GM18511 (cell line): ENCODE measurements at regions not wholly inside any gene's neighbourhood (a gene's known extent, or its start where the extent isn't known, plus 50 kb on each side); places are given as distances from the start of the nearest gene placed in this dataset.
A peak's percentile ranks its signal among the peaks of the same experiment; 100 is the strongest.

Source experiments
- ATAC-seq: cut with Tn5 transposase; IDR thresholded peaks from one replicate; pipeline ENCODE4 v1.9.1; 2021; ENCODE audit warnings: mild to moderate bottlenecking, moderate library complexity; ENCODE audit not compliant: unreplicated experiment

- no peak for ATAC-seq
Observed at GRCh38 chr7:46695051-46695708, 774.1 kb upstream of the IGFBP3 start.

- ATAC-seq = no peak
Observed at GRCh38 chr7:46694058-46694457, 773.0 kb upstream of the IGFBP3 start.

DNA sequence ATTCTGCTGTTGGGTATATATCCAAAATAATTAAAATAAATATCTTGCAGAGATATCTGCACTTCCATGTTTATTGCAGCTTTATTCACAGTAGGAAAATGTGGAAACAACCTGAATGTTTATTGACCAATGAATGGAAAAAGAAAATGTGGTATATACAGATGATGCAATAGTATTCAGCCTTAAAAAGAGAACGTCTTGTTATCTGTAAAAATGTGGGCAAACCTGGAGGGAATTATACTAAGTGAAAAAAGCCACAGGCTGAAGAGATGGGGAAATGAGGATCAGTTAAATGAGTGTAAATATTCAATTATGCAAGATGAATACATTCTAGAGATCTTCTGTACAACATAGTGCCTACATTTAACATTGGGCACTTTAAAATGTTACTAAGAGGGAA is 766.1 kb upstream of the IGFBP3 start:
- no peak for ATAC-seq

DNA sequence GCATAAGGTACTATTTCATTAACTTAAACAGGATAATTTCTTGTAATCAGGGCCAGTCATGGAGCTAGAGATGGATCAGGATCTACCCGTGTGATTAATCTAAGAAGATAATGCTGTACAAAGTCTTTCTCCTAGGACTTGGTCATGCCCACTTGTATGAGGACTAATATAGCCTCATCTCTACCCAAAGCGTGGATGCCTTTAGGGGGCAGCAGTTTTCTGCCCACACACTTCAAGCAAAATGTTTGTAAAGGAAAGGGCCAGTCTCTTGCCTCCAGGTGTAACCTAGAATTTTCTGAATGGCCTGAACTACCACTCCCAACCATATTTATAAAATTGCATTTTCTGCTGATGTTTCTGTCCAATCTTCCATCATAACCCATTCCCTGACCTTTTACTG is 764.0 kb upstream of the IGFBP3 start:
- no peak for ATAC-seq

GRCh38 chr7:46682836-46683624 is 762.0 kb upstream of the IGFBP3 start:
- ATAC-seq = peak; percentile 58

- no peak for ATAC-seq
Observed at GRCh38 chr7:46681865-46682503, 760.9 kb upstream of the IGFBP3 start.

- peak; percentile 77 for ATAC-seq
Observed at GRCh38 chr7:46680147-46680546, 759.1 kb upstream of the IGFBP3 start.

DNA sequence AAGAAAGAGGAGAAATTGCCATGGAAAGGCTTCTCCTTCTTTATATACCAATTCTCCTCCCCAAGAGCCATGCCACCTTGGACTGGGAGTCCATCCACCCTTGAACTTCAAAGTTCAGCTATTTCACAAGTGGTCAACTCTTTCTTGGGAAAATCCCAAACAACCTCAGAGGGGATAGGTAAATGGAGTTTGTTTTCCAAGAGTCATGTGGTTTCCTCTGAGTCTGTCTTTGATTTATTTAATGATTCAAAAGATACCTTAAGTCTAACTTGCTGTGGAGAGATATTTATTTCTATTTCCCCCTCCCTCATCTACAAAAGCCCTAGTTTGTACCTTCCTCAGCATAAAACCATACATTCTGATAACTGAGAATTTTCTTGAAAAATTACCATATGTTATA is 758.6 kb upstream of the IGFBP3 start:
- no peak for ATAC-seq

GRCh38 chr7:46678421-46678820 is 757.3 kb upstream of the IGFBP3 start:
- no peak for ATAC-seq

DNA sequence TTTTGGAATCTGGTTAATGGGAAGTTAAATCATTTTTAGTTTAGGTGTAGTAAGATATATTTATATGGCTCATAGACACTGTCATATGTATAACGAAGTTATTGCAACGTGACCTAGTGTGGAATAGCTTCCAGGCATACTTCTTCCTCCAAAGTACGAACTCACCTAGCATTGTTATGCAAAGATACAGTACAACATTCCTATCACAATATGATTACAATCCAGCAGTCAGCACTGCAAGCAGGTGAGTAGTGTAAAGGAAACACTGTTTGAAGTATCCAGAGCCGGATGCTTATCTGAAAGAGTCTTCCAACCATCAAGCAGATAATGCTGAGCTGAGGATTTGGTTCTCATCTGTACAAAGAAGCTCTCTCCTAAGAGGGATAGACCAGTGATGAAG is 754.4 kb upstream of the IGFBP3 start:
- ATAC-seq = no peak

DNA sequence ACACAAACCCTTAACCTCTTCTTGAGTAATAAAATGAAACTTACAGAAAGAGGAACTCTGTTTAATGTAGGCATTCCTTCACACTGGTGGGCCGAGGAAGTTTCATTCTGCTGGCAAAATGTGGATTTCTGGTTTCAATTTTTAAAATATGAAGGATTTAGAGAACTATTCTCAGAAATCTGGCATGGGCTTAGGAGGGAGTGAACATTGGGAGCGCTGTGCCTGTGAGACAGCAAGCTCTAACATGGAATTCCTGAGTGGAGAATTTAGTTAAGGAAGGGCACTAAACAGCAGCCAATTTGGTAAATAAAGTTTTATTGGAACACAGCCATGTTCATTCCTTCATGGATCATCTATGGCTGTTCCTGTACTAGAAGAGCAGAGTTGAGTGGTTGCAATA is 751.8 kb upstream of the IGFBP3 start:
- ATAC-seq = no peak

DNA sequence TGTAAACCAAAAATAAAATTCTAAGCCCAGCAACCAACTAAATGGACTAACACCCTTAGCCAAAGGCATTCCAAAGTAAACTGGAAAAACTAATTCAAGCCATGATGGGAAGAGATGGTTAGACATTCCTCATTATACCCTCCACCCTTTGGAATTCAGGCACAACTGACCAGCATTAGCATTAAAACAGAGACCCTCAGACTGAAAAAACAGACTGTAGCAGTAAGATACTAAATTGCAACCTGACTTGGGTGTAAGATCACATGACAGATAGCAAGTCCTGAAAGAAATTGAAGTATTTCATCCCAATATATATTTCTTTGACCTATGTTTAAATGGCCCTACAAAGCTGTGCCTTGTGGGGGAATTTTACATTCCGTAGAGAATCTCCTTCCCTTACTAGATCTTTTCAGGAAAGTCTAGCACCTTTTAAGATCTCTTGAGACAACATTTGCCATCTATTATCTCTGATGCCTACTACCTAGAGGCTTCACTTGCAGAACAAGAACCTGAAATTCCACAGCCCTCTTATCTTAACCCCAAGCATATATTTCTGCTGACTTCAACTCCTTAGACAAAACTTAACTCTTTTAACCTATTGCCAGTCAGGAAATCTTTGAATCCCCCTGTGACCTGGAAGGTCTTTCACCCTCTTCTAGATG is 750.2 kb upstream of the IGFBP3 start:
- no peak for ATAC-seq

DNA sequence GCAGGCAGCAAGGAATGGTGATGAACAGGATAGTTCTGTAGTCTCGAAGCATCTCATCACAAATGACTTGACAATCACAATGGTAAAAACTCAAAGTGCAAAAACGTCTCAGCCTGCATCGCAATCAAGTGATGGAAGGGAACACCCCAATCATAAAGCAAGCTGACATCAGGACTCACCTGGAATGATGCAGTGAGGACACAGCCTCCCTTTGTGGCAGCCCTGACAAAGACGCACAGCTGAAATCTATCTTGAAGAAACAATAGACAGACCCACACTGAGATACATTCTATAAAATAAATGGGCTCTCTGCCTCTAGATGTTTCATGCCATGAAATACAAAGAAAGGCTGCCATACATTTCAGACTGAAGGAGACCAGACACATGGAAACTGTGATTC is 748.0 kb upstream of the IGFBP3 start:
- ATAC-seq = no peak

- ATAC-seq = no peak
Observed at GRCh38 chr7:46664453-46664852, 743.4 kb upstream of the IGFBP3 start.

GRCh38 chr7:46663025-46663424 is 742.0 kb upstream of the IGFBP3 start:
- no peak for ATAC-seq

DNA sequence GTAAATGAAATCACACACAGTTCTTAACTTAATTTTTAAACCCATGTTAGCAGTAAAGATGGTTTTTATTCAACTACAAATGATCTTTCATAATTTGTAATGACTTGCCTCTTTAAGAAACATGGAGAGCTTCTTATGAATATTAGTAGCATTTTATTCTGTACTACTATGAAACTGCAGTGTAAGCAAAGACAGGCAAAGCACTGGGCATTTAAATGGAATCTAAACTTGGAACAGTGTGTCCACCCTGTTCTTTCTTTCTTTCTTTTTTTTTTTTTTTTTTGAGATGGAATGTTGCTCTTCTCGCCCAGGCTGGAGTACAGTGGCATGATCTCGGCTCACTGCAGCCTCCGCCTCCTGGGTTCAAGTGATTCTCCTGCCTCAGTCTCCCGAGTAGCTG is 740.4 kb upstream of the IGFBP3 start:
- ATAC-seq = no peak

DNA sequence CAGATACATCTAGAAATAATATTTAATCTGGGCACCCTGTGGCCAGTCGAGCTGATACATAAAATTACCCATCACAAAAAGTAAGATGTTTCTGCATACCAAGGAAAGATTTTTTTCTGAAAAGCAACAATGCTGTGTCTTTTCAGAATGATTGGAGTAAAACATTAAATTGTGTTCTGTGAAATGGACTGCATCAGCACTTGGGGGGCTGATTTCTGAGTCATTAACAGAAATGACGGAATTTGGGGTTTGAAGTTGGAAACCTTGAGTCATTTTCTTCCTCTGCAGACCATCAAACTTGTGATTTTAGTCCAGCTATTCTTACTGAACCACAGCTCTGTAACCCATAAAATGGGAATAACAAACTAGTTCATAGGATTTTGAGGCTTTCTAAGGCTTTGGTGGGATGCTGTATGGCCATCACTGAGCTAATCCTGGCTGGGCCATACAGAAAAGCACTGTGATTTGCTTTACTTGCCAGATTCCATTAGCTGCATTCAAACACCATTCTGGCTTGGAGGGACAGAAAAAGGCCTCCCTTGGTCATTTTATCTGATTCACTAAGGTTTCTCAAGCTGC is 739.4 kb upstream of the IGFBP3 start:
- no peak for ATAC-seq

GRCh38 chr7:46658281-46658680 is 737.2 kb upstream of the IGFBP3 start:
- ATAC-seq = no peak

- ATAC-seq = no peak
Observed at GRCh38 chr7:46654546-46655443, 733.7 kb upstream of the IGFBP3 start.

DNA sequence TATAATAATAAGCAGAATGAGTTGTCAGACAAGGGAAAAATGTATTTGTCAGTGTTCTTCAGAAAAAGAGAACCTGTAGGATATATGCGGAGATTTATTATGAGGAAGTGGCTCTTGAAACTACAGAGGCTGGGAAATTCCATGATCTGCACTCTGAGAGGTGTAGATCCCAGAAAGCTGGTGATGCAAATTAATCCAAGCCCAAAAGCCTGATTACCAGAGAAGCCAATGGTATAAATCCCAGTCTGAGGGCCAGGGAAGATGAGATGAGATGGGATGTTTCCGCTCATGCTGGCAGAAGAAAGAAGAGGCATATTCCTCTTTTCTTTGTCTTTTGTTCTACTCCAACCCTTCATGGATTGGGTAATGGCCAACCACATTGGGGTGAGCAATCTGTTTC is 732.8 kb upstream of the IGFBP3 start:
- ATAC-seq = no peak
